Gastroesophageal sphincter (tissue), 4 donors: ENCODE measurements at regions not wholly inside any gene's neighbourhood (a gene's known extent, or its start where the extent isn't known, plus 50 kb on each side); places are given as distances from the start of the nearest gene placed in this dataset.

Experiments used
- ATAC-seq: fragments of 150-250 bp; one replicate; pipeline ENCODE4 v1.9.1; 2016; ENCODE audit warnings: mild to moderate bottlenecking, moderate library complexity
- H3K27ac ChIP-seq, 4 donors: fragments of 200-600 bp; sonication (generic) in 3 of 4; 1 replicate in 3 of 4; 2 replicates in 1 of 4; pipeline ENCODE4 v1.5.1; 2016 to 2019
- H3K27me3 ChIP-seq: fragments of 200-600 bp; sonication (generic); one replicate; pipeline ENCODE4 v1.5.1; 2019
- H3K36me3 ChIP-seq, 2 donors: fragments of 200-600 bp; sonication (generic); one replicate each; pipeline ENCODE4 v1.5.1; 2019; ENCODE audit warnings: control low read depth in 1 of 2
- H3K4me1 ChIP-seq, 3 donors: fragments of 200-600 bp; sonication (generic); 1 replicate in 2 of 3; 2 replicates in 1 of 3; pipeline ENCODE4 v1.5.1; 2016 to 2019; ENCODE audit warnings: control low read depth in 2 of 3
- H3K4me3 ChIP-seq, 2 donors: fragments of 200-600 bp; sonication (generic); one replicate each; pipeline ENCODE4 v1.5.1; 2019; ENCODE audit warnings: mild to moderate bottlenecking in 1 of 2, moderate library complexity in 1 of 2
- H3K9me3 ChIP-seq, 3 donors: fragments of 200-600 bp; sonication (generic); one replicate each; pipeline ENCODE4 v1.5.1; 2017 to 2019; ENCODE audit warnings: control low read depth in 2 of 3
- EP300 ChIP-seq: sonication (generic); formaldehyde crosslinking; IDR thresholded peaks from one replicate; pipeline ENCODE4 v1.6.1; 2017; ENCODE audit warnings: antibody characterized with exemption, mild to moderate bottlenecking
- POLR2A ChIP-seq, 2 donors: fragments of 450-650 bp; IDR thresholded peaks; one replicate each; pipeline ENCODE4 v1.6.1; 2017; ENCODE audit warnings: antibody characterized with exemption in 2 of 2, mild to moderate bottlenecking in 2 of 2, moderate library complexity in 1 of 2
- POLR2AphosphoS5 ChIP-seq: sonication (generic); formaldehyde crosslinking; IDR thresholded peaks from one replicate; pipeline ENCODE4 v1.6.1; 2017; ENCODE audit warnings: antibody characterized with exemption
- WGBS, 2 donors: methylation state at CpG; one replicate each; pipeline ENCODE4 v1.1.5; 2018; ENCODE audit warnings: low coverage in 1 of 2; 5-methylcytosine and 5-hydroxymethylcytosine counted together
- TF ChIP-seq, protein P1 (sequence below), 4 experiments: fragments of 200-600 bp in 2 of 4; fragments of 450-650 bp in 2 of 4; sonication (generic) in 1 of 4; IDR thresholded peaks; one replicate each; pipeline ENCODE4 v1.5.1; 2017 to 2019; ENCODE audit warnings: antibody characterized with exemption in 4 of 4, mild to moderate bottlenecking in 2 of 4, moderate library complexity in 2 of 4

DNA sequence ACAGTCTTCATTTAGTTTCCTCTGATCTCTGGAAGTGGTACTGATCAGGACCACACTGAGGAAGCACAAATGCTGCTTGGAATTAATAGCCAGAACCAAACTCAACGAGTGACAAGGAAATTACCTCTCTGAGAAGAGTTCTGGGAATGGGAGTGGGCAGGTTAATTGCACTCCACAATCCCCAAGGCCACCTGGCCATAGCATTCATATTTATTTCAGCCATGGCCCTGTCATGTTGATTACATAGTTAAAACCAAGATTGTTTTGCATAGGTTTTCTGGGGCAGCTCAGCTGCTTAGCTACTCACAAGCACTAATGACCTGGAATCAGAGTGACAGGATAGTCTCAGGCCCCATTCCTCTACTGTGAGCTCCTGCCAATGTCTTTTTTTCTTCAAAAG lies 230.2 kb upstream of the RIMS1 start:
- ATAC-seq: no peak

DNA sequence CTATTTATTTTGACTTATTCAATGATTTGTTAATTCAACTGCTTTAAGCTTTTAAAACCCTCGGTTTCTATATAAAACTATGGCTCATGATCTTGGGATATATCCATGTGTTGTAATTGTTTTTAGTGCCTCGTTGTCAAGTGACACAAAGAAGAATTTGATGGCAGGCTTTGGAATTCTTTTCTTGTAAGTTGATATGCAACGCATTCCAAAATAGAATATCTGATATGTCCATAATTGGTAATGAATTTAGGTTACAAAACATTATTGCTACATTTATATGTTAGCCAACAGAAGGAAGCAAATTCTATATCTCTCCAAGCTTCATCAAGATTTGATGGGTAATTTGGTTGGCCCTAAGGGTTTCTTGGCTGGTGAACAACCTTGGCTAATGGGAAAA lies 220.4 kb upstream of the RIMS1 start:
- no peak overlapping the region for H3K4me3 ChIP-seq
- H3K36me3 ChIP-seq: no peaks in the 10 kb centered on the region
- 25 to 33% methylated on average over 3 of the region's 3 CpGs for WGBS, 2 donors
- no peaks in the 10 kb centered on the region for H3K9me3 ChIP-seq
- ATAC-seq: no peak
- H3K27me3 ChIP-seq: no peaks in the 10 kb centered on the region
- H3K27ac ChIP-seq: no peak overlapping the region
- TF ChIP-seq POLR2A (IDR thresholded peaks at IDR 0.05) (no peak), POLR2AphosphoS5 (no peak), EP300 (no peak)
- TF ChIP-seq, protein P1, sequence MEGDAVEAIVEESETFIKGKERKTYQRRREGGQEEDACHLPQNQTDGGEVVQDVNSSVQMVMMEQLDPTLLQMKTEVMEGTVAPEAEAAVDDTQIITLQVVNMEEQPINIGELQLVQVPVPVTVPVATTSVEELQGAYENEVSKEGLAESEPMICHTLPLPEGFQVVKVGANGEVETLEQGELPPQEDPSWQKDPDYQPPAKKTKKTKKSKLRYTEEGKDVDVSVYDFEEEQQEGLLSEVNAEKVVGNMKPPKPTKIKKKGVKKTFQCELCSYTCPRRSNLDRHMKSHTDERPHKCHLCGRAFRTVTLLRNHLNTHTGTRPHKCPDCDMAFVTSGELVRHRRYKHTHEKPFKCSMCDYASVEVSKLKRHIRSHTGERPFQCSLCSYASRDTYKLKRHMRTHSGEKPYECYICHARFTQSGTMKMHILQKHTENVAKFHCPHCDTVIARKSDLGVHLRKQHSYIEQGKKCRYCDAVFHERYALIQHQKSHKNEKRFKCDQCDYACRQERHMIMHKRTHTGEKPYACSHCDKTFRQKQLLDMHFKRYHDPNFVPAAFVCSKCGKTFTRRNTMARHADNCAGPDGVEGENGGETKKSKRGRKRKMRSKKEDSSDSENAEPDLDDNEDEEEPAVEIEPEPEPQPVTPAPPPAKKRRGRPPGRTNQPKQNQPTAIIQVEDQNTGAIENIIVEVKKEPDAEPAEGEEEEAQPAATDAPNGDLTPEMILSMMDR (IDR thresholded peaks at IDR 0.05): no peak
- no peaks in the 10 kb centered on the region for H3K4me1 ChIP-seq

More for the DNA sequence above, 230.2 kb upstream of the RIMS1 start:
- H3K27ac ChIP-seq: no peak overlapping the region
- H3K36me3 ChIP-seq: no peaks in the 10 kb centered on the region
- no peaks in the 10 kb centered on the region for H3K9me3 ChIP-seq
- no peaks in the 10 kb centered on the region for H3K4me1 ChIP-seq
- WGBS, 2 donors: 33% methylated on average over 1 of the region's 1 CpG; no CpG with 5 or more reads in 1 of the 2 donors
- TF ChIP-seq, protein P1 (IDR thresholded peaks at IDR 0.05): no peak
- TF ChIP-seq EP300 (no peak), POLR2AphosphoS5 (no peak), POLR2A (IDR thresholded peaks at IDR 0.05) (no peak)
- H3K4me3 ChIP-seq: no peak overlapping the region
- H3K27me3 ChIP-seq: no peaks in the 10 kb centered on the region

DNA sequence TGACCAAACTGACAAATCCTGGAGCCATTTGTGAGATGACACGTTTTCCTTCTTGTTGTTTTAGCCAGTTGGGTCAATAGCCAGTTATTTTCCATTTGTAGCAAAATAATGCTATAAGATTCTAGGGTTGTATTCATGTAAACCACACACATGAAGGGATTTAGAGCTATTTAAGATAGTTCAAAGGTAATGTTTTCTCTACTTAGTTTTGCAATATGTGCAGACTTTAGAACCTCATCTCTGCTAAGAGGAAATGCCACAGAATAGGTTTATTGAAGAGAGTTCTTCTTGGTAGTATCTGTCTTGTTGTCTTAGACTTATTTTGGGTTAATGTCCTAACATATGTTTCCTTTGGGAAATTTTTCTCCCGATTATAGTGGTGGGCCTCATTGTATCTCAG lies 213.5 kb upstream of the RIMS1 start:
- Histone ChIP-seq H3K27ac (no peak overlapping the region), H3K36me3 (no peaks in the 10 kb centered on the region), H3K4me3 (no peak overlapping the region), H3K9me3 (no peaks in the 10 kb centered on the region), H3K27me3 (no peaks in the 10 kb centered on the region), H3K4me1 (no peaks in the 10 kb centered on the region)
- 79 to 86% methylated on average over 2 of the region's 2 CpGs for WGBS, 2 donors
- ATAC-seq: no peak
- TF ChIP-seq EP300: no peak
- TF ChIP-seq, protein P1 (IDR thresholded peaks at IDR 0.05): no peak
- no peak for TF ChIP-seq POLR2A (IDR thresholded peaks at IDR 0.05)
- no peak for TF ChIP-seq POLR2AphosphoS5

GRCh38 chr6:71675386-71675785 lies 211.0 kb upstream of the RIMS1 start:
- H3K4me1 ChIP-seq: no peaks in the 10 kb centered on the region
- TF ChIP-seq EP300: no peak
- TF ChIP-seq, protein P1 (IDR thresholded peaks at IDR 0.05): no peak
- ATAC-seq: no peak

GRCh38 chr6:71676298-71676697 lies 210.1 kb upstream of the RIMS1 start:
- TF ChIP-seq, protein P1 (IDR thresholded peaks at IDR 0.05): no peak
- TF ChIP-seq POLR2AphosphoS5 (no peak), POLR2A (IDR thresholded peaks at IDR 0.05) (no peak), EP300 (no peak)
- no peaks in the 10 kb centered on the region for H3K27me3 ChIP-seq
- no peaks in the 10 kb centered on the region for H3K4me1 ChIP-seq
- no peaks in the 10 kb centered on the region for H3K9me3 ChIP-seq
- H3K27ac ChIP-seq: no peak overlapping the region
- ATAC-seq: no peak
- no peaks in the 10 kb centered on the region for H3K36me3 ChIP-seq
- no peak overlapping the region for H3K4me3 ChIP-seq

More at GRCh38 chr6:71675386-71675785, 211.0 kb upstream of the RIMS1 start:
- H3K36me3 ChIP-seq: no peaks in the 10 kb centered on the region
- H3K9me3 ChIP-seq: no peaks in the 10 kb centered on the region
- H3K27ac ChIP-seq: no peak overlapping the region
- H3K4me3 ChIP-seq: no peak overlapping the region
- no peaks in the 10 kb centered on the region for H3K27me3 ChIP-seq
- 30 to 50% methylated on average over 1 of the region's 1 CpG for WGBS, 2 donors
